ENCODE measurements at regions not wholly inside any gene's neighbourhood (a gene's known extent, or its start where the extent isn't known, plus 50 kb on each side); places are given as distances from the start of the nearest gene placed in this dataset.

GRCh38 chr2:239749272-239749873 lies 275.8 kb downstream of the NDUFA10 start:
- Histone ChIP-seq H3K4me1 (peaks cover 0 to 26% (median 7%) of the 10 kb centered on the region in 4 donors), H3K36me3 (no peaks in the 10 kb centered on the region), H3K9me3 (no peaks in the 10 kb centered on the region), H3K27me3 (no peaks in the 10 kb centered on the region), H3K27ac (no peak overlapping the region), H3K4me3 (no peak overlapping the region)
- DNase-seq (ENCODE audit: low spot score in 2 of 2), result no peak
- WGBS, 2 donors, result 88% methylated on average over 10 to 11 of the region's 12 CpGs
- TF ChIP-seq EP300 (IDR thresholded peaks at IDR 0.05) (no peak), POLR2A (IDR thresholded peaks at IDR 0.05) (no peak)
- TF ChIP-seq, protein P1, sequence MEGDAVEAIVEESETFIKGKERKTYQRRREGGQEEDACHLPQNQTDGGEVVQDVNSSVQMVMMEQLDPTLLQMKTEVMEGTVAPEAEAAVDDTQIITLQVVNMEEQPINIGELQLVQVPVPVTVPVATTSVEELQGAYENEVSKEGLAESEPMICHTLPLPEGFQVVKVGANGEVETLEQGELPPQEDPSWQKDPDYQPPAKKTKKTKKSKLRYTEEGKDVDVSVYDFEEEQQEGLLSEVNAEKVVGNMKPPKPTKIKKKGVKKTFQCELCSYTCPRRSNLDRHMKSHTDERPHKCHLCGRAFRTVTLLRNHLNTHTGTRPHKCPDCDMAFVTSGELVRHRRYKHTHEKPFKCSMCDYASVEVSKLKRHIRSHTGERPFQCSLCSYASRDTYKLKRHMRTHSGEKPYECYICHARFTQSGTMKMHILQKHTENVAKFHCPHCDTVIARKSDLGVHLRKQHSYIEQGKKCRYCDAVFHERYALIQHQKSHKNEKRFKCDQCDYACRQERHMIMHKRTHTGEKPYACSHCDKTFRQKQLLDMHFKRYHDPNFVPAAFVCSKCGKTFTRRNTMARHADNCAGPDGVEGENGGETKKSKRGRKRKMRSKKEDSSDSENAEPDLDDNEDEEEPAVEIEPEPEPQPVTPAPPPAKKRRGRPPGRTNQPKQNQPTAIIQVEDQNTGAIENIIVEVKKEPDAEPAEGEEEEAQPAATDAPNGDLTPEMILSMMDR (IDR thresholded peaks at IDR 0.05), result no peak

GRCh38 chr2:239748811-239749210 lies 276.3 kb downstream of the NDUFA10 start:
- Histone ChIP-seq H3K36me3 (no peaks in the 10 kb centered on the region), H3K4me1 (peaks cover 0 to 26% (median 7%) of the 10 kb centered on the region in 4 donors), H3K4me3 (no peak overlapping the region), H3K27ac (no peak overlapping the region), H3K27me3 (no peaks in the 10 kb centered on the region), H3K9me3 (no peaks in the 10 kb centered on the region)
- no peak for DNase-seq (ENCODE audit: low spot score in 2 of 2)
- WGBS, 2 donors, result 82 to 97% methylated on average over 8 to 9 of the region's 9 CpGs
- TF ChIP-seq EP300 (IDR thresholded peaks at IDR 0.05) (no peak), POLR2A (IDR thresholded peaks at IDR 0.05) (no peak)
- TF ChIP-seq, protein P1 (IDR thresholded peaks at IDR 0.05), result no peak

GRCh38 chr2:239747771-239748170 lies 277.4 kb downstream of the NDUFA10 start:
- H3K9me3 ChIP-seq, result no peaks in the 10 kb centered on the region
- TF ChIP-seq POLR2A (IDR thresholded peaks at IDR 0.05), result no peak
- TF ChIP-seq EP300 (IDR thresholded peaks at IDR 0.05), result no peak
- TF ChIP-seq, protein P1 (IDR thresholded peaks at IDR 0.05), result no peak
- H3K4me1 ChIP-seq, result peaks cover 0 to 25% (median 7%) of the 10 kb centered on the region in 4 donors
- no peak overlapping the region for H3K27ac ChIP-seq
- no peak overlapping the region for H3K4me3 ChIP-seq
- no peaks in the 10 kb centered on the region for H3K27me3 ChIP-seq
- 91 to 94% methylated on average over 5 of the region's 5 CpGs for WGBS, 2 donors
- no peaks in the 10 kb centered on the region for H3K36me3 ChIP-seq
- no peak for DNase-seq (ENCODE audit: low spot score in 2 of 2)

- H3K4me3 ChIP-seq, result no peak overlapping the region
- no peak overlapping the region for H3K27ac ChIP-seq
- TF ChIP-seq, protein P1 (IDR thresholded peaks at IDR 0.05), result no peak
- TF ChIP-seq EP300 (IDR thresholded peaks at IDR 0.05) (no peak), POLR2A (IDR thresholded peaks at IDR 0.05) (no peak)
- peaks cover 0 to 20% (median 6%) of the 10 kb centered on the region in 4 donors for H3K4me1 ChIP-seq
- 69 to 74% methylated on average over 13 to 16 of the region's 16 CpGs for WGBS, 2 donors
- H3K36me3 ChIP-seq, result no peaks in the 10 kb centered on the region
- DNase-seq (ENCODE audit: low spot score in 2 of 2), result no peak
- H3K9me3 ChIP-seq, result no peaks in the 10 kb centered on the region
- H3K27me3 ChIP-seq, result no peaks in the 10 kb centered on the region
These were observed 277.9 kb downstream of the NDUFA10 start for GRCh38 chr2:239747274-239747673.

DNA sequence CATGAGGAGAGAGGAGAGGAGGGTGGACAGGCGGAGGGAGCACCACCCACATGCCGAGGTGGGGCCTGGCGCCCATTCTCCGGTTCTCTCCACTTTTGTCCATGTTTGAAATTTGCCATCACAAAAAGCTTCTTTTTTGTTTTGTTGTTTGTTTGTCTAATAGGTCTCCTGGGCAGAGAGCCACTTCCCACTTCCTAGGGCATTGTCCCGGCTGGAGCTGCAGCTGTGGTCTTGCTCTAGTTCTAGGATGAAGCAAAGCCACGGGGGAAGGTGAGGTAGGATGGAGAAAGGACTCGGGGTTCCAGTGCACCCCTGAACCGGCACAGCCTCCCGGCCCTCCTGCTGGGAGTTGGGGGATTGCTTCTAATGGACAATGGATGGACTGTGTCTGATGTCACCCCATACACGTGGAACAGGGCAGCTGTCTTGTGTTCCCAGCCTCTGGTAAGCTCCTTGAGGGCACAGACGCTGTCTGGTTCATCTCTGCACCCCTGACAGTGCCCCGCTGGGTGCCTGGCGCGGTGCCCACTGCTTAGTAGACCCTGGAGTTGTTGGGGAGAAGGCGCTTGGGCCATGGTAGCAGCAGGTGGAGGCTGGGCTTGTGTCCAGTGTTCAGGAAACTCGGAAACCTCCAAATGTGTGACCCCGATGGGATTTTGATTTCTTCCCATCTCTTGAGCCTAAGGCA lies 278.4 kb downstream of the NDUFA10 start:
- Histone ChIP-seq H3K4me3 (no peak overlapping the region), H3K27ac (no peak overlapping the region), H3K9me3 (no peaks in the 10 kb centered on the region), H3K4me1 (peaks cover 0 to 14% (median 1%) of the 10 kb centered on the region in 4 donors), H3K36me3 (no peaks in the 10 kb centered on the region), H3K27me3 (no peaks in the 10 kb centered on the region)
- TF ChIP-seq EP300 (IDR thresholded peaks at IDR 0.05) (no peak), POLR2A (IDR thresholded peaks at IDR 0.05) (no peak)
- TF ChIP-seq, protein P1 (IDR thresholded peaks at IDR 0.05), result no peak
- DNase-seq (ENCODE audit: low spot score in 2 of 2), result no peak
- WGBS, 2 donors, result 63 to 70% methylated on average over 16 to 17 of the region's 17 CpGs

All from tibial nerve (tissue), 4 donors.